ENCODE measurements at regions not wholly inside any gene's neighbourhood (a gene's known extent, or its start where the extent isn't known, plus 50 kb on each side); places are given as distances from the start of the nearest gene placed in this dataset.

DNA sequence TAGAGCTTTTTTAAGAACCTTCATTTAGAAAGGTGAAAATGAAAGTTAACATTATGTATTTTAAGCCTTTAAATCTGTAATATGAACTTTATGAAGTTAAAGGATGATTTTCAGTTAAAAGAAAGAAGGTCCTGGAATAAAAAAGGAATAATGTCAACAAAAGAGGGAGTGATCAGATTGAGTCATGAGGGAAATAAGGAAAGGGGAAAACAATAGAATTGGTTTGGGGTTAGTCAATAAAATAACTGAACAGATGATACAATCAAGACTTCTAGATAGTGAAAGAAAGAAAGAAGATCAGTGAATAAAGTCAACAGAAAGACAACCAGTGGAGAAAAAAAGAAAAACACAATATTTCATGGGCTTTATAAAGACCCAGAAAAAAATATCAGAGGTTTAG is 291.6 kb upstream of the ARSJ start:
- TF ChIP-seq CTCF (IDR thresholded peaks at IDR 0.05) (no peak), EZH2 (IDR thresholded peaks at IDR 0.05) (no peak), EZH2phosphoT487 (IDR thresholded peaks at IDR 0.05) (no peak)
